ENCODE measurements at regions not wholly inside any gene's neighbourhood (a gene's known extent, or its start where the extent isn't known, plus 50 kb on each side); places are given as distances from the start of the nearest gene placed in this dataset.

GRCh38 chr22:45096256-45096907 is 67.3 kb upstream of the NUP50 start:
- peak; percentile 27 for DNase-seq

DNA sequence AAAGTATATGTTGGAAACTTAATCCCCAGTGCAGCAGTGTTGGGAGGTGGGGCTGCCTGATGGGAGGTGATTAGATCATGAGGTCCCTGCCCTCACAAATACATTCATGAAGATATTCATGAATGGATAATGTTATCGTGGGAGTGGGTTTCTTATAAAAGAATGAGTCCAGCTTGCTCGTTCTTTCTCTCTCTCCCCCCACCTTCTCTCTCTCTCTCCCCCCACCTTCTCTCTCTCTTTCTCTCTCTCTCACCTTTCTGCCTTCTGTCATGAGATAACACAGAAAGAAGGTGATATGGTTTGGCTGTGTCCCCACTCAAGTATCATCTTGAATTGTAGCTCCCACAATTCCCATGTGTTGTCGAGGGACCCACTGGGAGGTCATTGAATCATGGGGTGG is 66.7 kb upstream of the NUP50 start:
- DNase-seq: no peak

- DNase-seq: no peak
These were observed 65.7 kb upstream of the NUP50 start for GRCh38 chr22:45098056-45098455.

- DNase-seq: no peak
These were observed 63.8 kb upstream of the NUP50 start for GRCh38 chr22:45099961-45100360.

GRCh38 chr22:45101515-45102227 is 62.1 kb upstream of the NUP50 start:
- DNase-seq: peak; percentile 70

DNA sequence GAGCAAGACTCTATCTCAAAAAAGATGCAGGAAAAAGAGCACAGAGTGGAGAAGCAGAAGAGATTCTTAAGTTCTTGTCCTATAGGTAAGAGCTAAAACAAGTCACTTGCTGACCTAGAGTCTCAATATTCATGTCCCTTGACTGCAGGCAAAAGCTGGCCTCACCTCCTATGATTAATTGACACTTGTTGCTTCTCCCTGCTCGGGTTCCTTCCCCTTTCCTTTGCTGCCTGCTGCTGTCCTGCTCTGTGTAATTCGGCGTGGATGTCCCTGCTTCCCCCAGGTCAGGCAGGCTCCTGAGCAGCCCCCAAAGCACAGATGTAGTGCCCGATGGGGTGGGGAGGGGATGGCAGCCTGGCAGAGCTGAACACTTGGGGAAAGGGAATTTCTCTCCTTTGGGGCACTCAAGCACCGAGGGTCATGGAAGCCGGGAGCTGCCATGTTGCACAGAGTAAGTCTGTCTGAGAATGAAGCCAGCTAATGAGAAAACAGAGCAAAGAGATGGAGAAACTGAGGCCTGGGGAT is 60.8 kb upstream of the NUP50 start:
- no peak for DNase-seq

DNA sequence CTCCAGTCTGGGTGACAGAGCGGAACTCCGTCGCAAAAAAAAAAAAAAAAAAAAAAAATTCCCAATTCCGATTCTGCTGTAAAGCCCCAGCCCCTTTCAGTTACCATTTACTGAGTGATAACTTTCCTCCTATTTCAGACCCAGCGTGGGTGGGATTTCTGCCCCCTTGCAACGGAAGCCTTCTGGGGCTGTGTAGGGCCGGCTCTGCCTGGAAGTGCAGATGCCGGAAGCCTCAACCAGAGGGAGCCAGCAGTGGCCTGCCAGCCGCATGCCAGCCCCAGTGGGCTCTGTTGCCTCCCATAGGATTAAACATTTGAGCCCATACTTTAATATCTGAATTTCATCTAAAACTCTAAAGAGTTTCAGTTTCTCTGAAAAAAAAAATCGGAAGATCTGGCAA is 60.0 kb upstream of the NUP50 start:
- no peak for DNase-seq

DNA sequence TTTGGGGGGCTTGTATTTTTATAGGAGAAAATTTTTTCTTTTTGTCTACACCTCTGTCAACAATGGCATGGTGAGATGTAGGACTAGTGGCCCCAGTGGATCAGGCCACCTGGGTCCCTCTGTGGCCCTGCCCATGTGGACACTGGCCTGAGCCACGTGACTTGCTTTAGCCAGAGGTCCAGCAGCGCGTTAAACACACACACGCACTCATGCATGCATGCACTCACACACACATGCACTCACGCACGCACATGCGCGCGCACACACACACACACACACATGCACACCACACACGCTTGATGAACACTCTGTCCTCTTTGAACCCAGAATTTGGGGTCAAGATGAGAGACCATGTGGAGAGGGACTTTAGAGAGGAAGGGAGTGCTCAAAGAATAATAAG is 59.4 kb upstream of the NUP50 start:
- no peak for DNase-seq

- no peak for DNase-seq
These were observed 58.4 kb upstream of the NUP50 start for GRCh38 chr22:45105281-45105702.

DNA sequence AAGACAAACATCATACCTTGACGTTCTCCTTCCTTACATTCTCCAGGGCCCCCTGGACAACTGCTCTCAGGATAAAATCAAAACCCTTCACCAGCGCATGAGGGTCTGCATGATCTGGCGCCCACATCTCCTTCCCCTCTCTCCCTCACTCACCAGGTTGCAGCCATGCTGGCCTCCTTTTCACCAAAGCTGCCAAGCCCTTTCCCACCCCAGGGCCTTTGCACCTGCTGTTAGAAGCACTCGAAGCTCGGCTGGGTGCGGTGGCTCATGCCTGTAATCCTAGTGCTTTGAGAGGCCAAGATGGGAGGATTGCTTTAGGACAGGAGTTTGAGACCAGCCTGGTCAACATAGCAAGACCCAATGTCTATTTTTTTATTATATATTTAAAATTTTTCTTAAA is 56.1 kb upstream of the NUP50 start:
- no peak for DNase-seq

GRCh38 chr22:45112136-45112879 is 51.4 kb upstream of the NUP50 start:
- no peak for DNase-seq
